ENCODE measurements at regions not wholly inside any gene's neighbourhood (a gene's known extent, or its start where the extent isn't known, plus 50 kb on each side); places are given as distances from the start of the nearest gene placed in this dataset.

DNA sequence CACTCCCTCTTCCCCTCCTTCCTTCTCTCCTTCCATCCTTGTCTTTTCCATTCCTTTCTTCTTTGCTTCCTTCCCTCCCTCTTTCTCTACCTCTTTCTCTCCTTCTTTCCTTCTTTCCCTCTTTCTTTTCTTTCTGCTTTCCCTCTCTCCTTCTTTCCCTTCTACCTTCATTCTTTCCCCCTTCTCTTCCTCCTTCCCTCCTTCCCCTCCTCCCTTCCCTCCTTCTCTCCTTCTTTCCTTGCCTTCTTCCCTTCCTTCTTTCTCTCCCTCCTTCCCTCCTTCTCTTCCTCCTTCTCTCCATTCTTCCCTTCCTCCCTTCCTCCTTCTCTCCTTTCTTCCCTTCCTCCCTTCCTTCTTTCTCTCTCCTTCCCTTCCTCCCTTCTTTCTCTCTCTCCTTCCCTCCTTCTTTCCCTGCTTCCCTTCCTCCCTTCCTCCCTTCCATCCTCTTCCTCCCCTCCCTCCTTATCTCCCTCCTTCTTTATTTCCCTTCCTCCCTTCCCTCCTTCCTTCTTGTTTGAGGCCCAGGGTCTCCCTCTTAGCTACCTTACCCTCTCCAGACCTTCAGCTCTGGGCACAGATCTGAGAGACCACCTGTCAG is 77.0 kb downstream of the BUD13 start:
- H3K36me3 ChIP-seq (ENCODE audit: control insufficient read depth in 4 of 4, insufficient read depth in 3 of 4, low read depth in 1 of 4, low read length in 3 of 4): no peaks in the 10 kb centered on the region
- no peaks in the 10 kb centered on the region for H3K27me3 ChIP-seq (ENCODE audit: control insufficient read depth in 4 of 4, insufficient read depth in 4 of 4, low read length in 3 of 4)
- no peak overlapping the region for H3K27ac ChIP-seq (ENCODE audit: low read depth in 1 of 2, low read length in 2 of 2)
- TF ChIP-seq, protein P1, sequence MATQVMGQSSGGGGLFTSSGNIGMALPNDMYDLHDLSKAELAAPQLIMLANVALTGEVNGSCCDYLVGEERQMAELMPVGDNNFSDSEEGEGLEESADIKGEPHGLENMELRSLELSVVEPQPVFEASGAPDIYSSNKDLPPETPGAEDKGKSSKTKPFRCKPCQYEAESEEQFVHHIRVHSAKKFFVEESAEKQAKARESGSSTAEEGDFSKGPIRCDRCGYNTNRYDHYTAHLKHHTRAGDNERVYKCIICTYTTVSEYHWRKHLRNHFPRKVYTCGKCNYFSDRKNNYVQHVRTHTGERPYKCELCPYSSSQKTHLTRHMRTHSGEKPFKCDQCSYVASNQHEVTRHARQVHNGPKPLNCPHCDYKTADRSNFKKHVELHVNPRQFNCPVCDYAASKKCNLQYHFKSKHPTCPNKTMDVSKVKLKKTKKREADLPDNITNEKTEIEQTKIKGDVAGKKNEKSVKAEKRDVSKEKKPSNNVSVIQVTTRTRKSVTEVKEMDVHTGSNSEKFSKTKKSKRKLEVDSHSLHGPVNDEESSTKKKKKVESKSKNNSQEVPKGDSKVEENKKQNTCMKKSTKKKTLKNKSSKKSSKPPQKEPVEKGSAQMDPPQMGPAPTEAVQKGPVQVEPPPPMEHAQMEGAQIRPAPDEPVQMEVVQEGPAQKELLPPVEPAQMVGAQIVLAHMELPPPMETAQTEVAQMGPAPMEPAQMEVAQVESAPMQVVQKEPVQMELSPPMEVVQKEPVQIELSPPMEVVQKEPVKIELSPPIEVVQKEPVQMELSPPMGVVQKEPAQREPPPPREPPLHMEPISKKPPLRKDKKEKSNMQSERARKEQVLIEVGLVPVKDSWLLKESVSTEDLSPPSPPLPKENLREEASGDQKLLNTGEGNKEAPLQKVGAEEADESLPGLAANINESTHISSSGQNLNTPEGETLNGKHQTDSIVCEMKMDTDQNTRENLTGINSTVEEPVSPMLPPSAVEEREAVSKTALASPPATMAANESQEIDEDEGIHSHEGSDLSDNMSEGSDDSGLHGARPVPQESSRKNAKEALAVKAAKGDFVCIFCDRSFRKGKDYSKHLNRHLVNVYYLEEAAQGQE (IDR thresholded peaks at IDR 0.05): no peak
- TF ChIP-seq NR2F2 (IDR thresholded peaks at IDR 0.05): no peak
- no peak for TF ChIP-seq FOXA2 (IDR thresholded peaks at IDR 0.05)
- no peak for TF ChIP-seq HNF4G (IDR thresholded peaks at IDR 0.05)
- TF ChIP-seq ATF3 (IDR thresholded peaks at IDR 0.05): no peak
- no peak for TF ChIP-seq GABPA (IDR thresholded peaks at IDR 0.05 in 1 of 2, conservative IDR thresholded peaks at IDR 0.05 in 1 of 2)
- TF ChIP-seq, protein P2, sequence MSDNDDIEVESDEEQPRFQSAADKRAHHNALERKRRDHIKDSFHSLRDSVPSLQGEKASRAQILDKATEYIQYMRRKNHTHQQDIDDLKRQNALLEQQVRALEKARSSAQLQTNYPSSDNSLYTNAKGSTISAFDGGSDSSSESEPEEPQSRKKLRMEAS (IDR thresholded peaks at IDR 0.05): no peak
- TF ChIP-seq RXRA (IDR thresholded peaks at IDR 0.05): no peak
- TF ChIP-seq, protein P3, sequence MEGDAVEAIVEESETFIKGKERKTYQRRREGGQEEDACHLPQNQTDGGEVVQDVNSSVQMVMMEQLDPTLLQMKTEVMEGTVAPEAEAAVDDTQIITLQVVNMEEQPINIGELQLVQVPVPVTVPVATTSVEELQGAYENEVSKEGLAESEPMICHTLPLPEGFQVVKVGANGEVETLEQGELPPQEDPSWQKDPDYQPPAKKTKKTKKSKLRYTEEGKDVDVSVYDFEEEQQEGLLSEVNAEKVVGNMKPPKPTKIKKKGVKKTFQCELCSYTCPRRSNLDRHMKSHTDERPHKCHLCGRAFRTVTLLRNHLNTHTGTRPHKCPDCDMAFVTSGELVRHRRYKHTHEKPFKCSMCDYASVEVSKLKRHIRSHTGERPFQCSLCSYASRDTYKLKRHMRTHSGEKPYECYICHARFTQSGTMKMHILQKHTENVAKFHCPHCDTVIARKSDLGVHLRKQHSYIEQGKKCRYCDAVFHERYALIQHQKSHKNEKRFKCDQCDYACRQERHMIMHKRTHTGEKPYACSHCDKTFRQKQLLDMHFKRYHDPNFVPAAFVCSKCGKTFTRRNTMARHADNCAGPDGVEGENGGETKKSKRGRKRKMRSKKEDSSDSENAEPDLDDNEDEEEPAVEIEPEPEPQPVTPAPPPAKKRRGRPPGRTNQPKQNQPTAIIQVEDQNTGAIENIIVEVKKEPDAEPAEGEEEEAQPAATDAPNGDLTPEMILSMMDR (IDR thresholded peaks at IDR 0.05; ENCODE audit: low read depth, low read length, missing input control): no peak
- TF ChIP-seq SP1 (IDR thresholded peaks at IDR 0.05): no peak
- no peak for TF ChIP-seq RAD21 (IDR thresholded peaks at IDR 0.05)
- no peak for TF ChIP-seq JUND (IDR thresholded peaks at IDR 0.05)
- no peak for TF ChIP-seq HNF4A (conservative IDR thresholded peaks at IDR 0.05)
- TF ChIP-seq FOXA1 (IDR thresholded peaks at IDR 0.05): no peak
- TF ChIP-seq TAF1 (conservative IDR thresholded peaks at IDR 0.05): no peak
- no peaks in the 10 kb centered on the region for H3K9me3 ChIP-seq (ENCODE audit: control insufficient read depth in 4 of 4, low read length in 3 of 4)
- no peak overlapping the region for H3K4me3 ChIP-seq (ENCODE audit: low read depth in 1 of 3, low read length in 3 of 3)
- no peaks in the 10 kb centered on the region for H3K4me1 ChIP-seq (ENCODE audit: control insufficient read depth in 4 of 4, insufficient read depth in 4 of 4, low read length in 3 of 4)
- DNase-seq (ENCODE audit: low spot score): no peak
- H3K9ac ChIP-seq (ENCODE audit: low read depth in 1 of 2, low read length in 2 of 2): no peak overlapping the region

DNA sequence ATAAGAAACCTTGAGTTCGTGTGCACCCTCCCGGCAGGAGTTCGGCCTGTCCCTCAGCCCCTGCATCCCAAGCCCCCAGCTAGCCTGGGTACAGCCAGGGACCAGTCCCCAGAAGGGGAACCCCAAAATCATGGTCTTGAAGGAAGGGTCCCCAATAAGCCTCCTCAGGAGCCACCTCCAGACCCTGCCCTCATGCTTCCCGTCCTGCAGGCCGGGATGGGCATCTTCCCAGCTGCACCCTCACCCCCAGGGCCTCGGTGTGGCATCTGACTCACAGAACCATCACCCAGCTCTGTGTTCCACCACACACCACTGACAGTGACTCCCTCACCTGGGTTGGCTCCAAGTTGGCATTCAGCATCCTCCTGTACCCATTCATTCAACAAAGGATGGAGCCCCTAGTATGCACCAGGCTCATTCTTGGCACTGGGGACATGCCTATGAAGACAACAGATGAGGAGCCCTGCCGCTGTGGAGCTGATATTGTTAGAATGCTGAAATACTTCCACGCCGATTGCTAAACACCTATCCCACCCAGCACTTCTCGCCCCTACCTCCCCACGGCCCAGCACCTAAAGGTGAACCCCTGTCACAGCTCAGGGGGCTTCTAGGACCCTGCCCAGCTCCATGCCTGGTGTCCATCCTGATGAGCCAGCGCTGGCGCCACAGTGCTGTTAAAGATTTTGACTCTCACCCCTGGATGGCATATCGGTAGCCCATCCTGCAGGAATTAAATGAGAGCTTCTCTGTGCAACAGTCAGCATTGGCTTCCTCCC is 77.8 kb downstream of the BUD13 start:
- H3K9ac ChIP-seq (ENCODE audit: low read depth in 1 of 2, low read length in 2 of 2): no peak overlapping the region
- no peaks in the 10 kb centered on the region for H3K36me3 ChIP-seq (ENCODE audit: control insufficient read depth in 4 of 4, insufficient read depth in 3 of 4, low read depth in 1 of 4, low read length in 3 of 4)
- H3K27ac ChIP-seq (ENCODE audit: low read depth in 1 of 2, low read length in 2 of 2): no peak overlapping the region
- no peaks in the 10 kb centered on the region for H3K27me3 ChIP-seq (ENCODE audit: control insufficient read depth in 4 of 4, insufficient read depth in 4 of 4, low read length in 3 of 4)
- H3K4me3 ChIP-seq (ENCODE audit: low read depth in 1 of 3, low read length in 3 of 3): no peak overlapping the region
- DNase-seq (ENCODE audit: low spot score): peak; percentile 21
- H3K9me3 ChIP-seq (ENCODE audit: control insufficient read depth in 4 of 4, low read length in 3 of 4): no peaks in the 10 kb centered on the region
- 94% methylated on average over 14 of the region's 14 CpGs for WGBS
- no peaks in the 10 kb centered on the region for H3K4me1 ChIP-seq (ENCODE audit: control insufficient read depth in 4 of 4, insufficient read depth in 4 of 4, low read length in 3 of 4)
- no peak for TF ChIP-seq GABPA (IDR thresholded peaks at IDR 0.05 in 1 of 2, conservative IDR thresholded peaks at IDR 0.05 in 1 of 2)
- TF ChIP-seq, protein P2 (IDR thresholded peaks at IDR 0.05): no peak
- no peak for TF ChIP-seq YY1 (IDR thresholded peaks at IDR 0.05)
- no peak for TF ChIP-seq EGR1 (IDR thresholded peaks at IDR 0.05; ENCODE audit: low read depth in 2 of 2)
- TF ChIP-seq RAD21 (IDR thresholded peaks at IDR 0.05): no peak
- TF ChIP-seq ATF3 (IDR thresholded peaks at IDR 0.05): no peak
- no peak for TF ChIP-seq FOXA2 (IDR thresholded peaks at IDR 0.05)
- no peak for TF ChIP-seq RXRA (IDR thresholded peaks at IDR 0.05)
- no peak for TF ChIP-seq JUND (IDR thresholded peaks at IDR 0.05)
- no peak for TF ChIP-seq NR2F2 (IDR thresholded peaks at IDR 0.05)
- TF ChIP-seq FOXA1 (IDR thresholded peaks at IDR 0.05): no peak
- no peak for TF ChIP-seq TAF1 (conservative IDR thresholded peaks at IDR 0.05)
- no peak for TF ChIP-seq ZBTB33 (IDR thresholded peaks at IDR 0.05)
- TF ChIP-seq, protein P1 (IDR thresholded peaks at IDR 0.05): no peak
- TF ChIP-seq SP1 (IDR thresholded peaks at IDR 0.05): no peak
